GM21717 (cell line): ENCODE measurements at regions not wholly inside any gene's neighbourhood (a gene's known extent, or its start where the extent isn't known, plus 50 kb on each side); places are given as distances from the start of the nearest gene placed in this dataset.

Experiments
- ATAC-seq: cut with Tn5 transposase; IDR thresholded peaks from one replicate; pipeline ENCODE4 v1.9.1; 2021; ENCODE audit warnings: mild to moderate bottlenecking, moderate library complexity; ENCODE audit not compliant: unreplicated experiment

GRCh38 chr17:79239205-79239604, 164.6 kb downstream of the ENGASE start:
- ATAC-seq: no peak

- ATAC-seq: no peak
These were observed 162.9 kb downstream of the ENGASE start for GRCh38 chr17:79237448-79238053.

- no peak for ATAC-seq
These were observed 161.2 kb downstream of the ENGASE start for GRCh38 chr17:79235808-79236207.

GRCh38 chr17:79233916-79234551, 159.4 kb downstream of the ENGASE start:
- ATAC-seq: no peak

GRCh38 chr17:79232957-79233356, 158.3 kb downstream of the ENGASE start:
- no peak for ATAC-seq

- no peak for ATAC-seq
These were observed 157.2 kb downstream of the ENGASE start for GRCh38 chr17:79231766-79232287.

GRCh38 chr17:79230576-79230975, 156.0 kb downstream of the ENGASE start:
- ATAC-seq: no peak

GRCh38 chr17:79226037-79226436, 151.4 kb downstream of the ENGASE start:
- ATAC-seq: no peak

GRCh38 chr17:79224903-79225302, 150.3 kb downstream of the ENGASE start:
- no peak for ATAC-seq

GRCh38 chr17:79224476-79224875, 149.9 kb downstream of the ENGASE start:
- ATAC-seq: no peak

- ATAC-seq: no peak
These were observed 149.3 kb downstream of the ENGASE start for GRCh38 chr17:79223953-79224352.

GRCh38 chr17:79223471-79223870, 148.8 kb downstream of the ENGASE start:
- no peak for ATAC-seq

- no peak for ATAC-seq
These were observed 147.0 kb downstream of the ENGASE start for GRCh38 chr17:79221597-79221996.

- no peak for ATAC-seq
These were observed 146.2 kb downstream of the ENGASE start for GRCh38 chr17:79220713-79221291.

GRCh38 chr17:79220201-79220712, 145.6 kb downstream of the ENGASE start:
- no peak for ATAC-seq

GRCh38 chr17:79219208-79219935, 144.7 kb downstream of the ENGASE start:
- ATAC-seq: no peak

- no peak for ATAC-seq
These were observed 144.2 kb downstream of the ENGASE start for GRCh38 chr17:79218825-79219200.

- ATAC-seq: no peak
These were observed 143.7 kb downstream of the ENGASE start for GRCh38 chr17:79218175-79218824.

- no peak for ATAC-seq
These were observed 143.0 kb downstream of the ENGASE start for GRCh38 chr17:79217473-79218135.

GRCh38 chr17:79216826-79217225, 142.2 kb downstream of the ENGASE start:
- ATAC-seq: no peak
